ENCODE measurements at regions not wholly inside any gene's neighbourhood (a gene's known extent, or its start where the extent isn't known, plus 50 kb on each side); places are given as distances from the start of the nearest gene placed in this dataset.

DNA sequence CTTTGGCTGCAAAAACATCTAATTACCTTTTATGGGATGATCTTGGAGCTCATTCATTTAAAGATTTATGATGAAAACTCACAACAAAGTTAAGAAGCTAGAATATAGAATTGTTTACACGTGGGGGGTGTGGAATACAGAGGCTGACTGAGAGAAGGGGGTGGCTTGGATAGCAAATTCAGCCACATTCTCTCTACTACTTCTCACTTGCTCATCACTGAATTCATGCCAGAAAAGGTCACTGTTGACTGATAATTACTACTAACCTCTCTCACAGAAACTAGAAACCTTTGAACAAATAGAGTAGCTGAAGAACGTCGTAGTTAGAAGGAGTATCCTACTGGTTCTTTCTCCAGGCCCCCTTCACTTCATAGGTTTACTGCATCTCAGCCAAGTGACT, 808.2 kb downstream of the BRINP1 start (continued):
- TF ChIP-seq, protein P1, sequence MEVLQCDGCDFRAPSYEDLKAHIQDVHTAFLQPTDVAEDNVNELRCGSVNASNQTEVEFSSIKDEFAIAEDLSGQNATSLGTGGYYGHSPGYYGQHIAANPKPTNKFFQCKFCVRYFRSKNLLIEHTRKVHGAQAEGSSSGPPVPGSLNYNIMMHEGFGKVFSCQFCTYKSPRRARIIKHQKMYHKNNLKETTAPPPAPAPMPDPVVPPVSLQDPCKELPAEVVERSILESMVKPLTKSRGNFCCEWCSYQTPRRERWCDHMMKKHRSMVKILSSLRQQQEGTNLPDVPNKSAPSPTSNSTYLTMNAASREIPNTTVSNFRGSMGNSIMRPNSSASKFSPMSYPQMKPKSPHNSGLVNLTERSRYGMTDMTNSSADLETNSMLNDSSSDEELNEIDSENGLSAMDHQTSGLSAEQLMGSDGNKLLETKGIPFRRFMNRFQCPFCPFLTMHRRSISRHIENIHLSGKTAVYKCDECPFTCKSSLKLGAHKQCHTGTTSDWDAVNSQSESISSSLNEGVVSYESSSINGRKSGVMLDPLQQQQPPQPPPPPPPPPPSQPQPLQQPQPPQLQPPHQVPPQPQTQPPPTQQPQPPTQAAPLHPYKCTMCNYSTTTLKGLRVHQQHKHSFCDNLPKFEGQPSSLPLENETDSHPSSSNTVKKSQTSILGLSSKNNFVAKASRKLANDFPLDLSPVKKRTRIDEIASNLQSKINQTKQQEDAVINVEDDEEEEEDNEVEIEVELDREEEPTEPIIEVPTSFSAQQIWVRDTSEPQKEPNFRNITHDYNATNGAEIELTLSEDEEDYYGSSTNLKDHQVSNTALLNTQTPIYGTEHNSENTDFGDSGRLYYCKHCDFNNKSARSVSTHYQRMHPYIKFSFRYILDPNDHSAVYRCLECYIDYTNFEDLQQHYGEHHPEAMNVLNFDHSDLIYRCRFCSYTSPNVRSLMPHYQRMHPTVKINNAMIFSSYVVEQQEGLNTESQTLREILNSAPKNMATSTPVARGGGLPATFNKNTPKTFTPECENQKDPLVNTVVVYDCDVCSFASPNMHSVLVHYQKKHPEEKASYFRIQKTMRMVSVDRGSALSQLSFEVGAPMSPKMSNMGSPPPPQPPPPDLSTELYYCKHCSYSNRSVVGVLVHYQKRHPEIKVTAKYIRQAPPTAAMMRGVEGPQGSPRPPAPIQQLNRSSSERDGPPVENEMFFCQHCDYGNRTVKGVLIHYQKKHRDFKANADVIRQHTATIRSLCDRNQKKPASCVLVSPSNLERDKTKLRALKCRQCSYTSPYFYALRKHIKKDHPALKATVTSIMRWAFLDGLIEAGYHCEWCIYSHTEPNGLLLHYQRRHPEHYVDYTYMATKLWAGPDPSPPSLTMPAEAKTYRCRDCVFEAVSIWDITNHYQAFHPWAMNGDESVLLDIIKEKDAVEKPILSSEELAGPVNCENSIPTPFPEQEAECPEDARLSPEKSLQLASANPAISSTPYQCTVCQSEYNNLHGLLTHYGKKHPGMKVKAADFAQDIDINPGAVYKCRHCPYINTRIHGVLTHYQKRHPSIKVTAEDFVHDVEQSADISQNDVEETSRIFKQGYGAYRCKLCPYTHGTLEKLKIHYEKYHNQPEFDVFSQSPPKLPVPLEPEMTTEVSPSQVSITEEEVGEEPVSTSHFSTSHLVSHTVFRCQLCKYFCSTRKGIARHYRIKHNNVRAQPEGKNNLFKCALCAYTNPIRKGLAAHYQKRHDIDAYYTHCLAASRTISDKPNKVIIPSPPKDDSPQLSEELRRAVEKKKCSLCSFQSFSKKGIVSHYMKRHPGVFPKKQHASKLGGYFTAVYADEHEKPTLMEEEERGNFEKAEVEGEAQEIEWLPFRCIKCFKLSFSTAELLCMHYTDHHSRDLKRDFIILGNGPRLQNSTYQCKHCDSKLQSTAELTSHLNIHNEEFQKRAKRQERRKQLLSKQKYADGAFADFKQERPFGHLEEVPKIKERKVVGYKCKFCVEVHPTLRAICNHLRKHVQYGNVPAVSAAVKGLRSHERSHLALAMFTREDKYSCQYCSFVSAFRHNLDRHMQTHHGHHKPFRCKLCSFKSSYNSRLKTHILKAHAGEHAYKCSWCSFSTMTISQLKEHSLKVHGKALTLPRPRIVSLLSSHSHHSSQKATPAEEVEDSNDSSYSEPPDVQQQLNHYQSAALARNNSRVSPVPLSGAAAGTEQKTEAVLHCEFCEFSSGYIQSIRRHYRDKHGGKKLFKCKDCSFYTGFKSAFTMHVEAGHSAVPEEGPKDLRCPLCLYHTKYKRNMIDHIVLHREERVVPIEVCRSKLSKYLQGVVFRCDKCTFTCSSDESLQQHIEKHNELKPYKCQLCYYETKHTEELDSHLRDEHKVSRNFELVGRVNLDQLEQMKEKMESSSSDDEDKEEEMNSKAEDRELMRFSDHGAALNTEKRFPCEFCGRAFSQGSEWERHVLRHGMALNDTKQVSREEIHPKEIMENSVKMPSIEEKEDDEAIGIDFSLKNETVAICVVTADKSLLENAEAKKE (CRISPR knock-in tag; IDR thresholded peaks at IDR 0.05), result no peak
- TF ChIP-seq JUNB (IDR thresholded peaks at IDR 0.05; ENCODE audit: unreplicated experiment) (no peak), EZH2phosphoT487 (IDR thresholded peaks at IDR 0.05; ENCODE audit: unreplicated experiment) (no peak)

DNA sequence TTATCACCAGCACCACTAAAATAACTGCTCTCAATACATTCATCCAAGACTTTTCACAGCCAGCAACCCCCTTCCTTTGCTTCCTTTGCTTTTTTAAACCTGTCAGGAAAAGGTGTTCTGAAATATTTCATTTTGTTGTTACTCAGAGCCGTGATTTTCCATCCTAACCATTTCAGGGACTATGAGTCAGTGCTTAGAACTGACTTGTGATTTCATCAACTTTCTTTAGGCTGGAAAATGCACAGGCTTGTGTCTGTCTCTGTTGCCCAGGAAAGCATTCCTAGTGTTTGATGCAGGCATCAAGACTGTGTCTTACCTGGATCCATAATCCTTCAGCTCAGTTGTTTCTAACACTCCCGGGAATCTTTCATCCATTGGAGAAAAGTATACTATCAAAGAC, 805.6 kb downstream of the BRINP1 start:
- no peaks in the 10 kb centered on the region for H3K9me3 Mint-ChIP-seq
- H3K4me3 ChIP-seq, result no peak overlapping the region
- no peak overlapping the region for H3K4me3 Mint-ChIP-seq
- no peaks in the 10 kb centered on the region for H3K9me2 ChIP-seq (ENCODE audit: insufficient read depth)
- H3K79me2 ChIP-seq (replicated peaks; ENCODE audit: insufficient read depth), result no peaks in the 10 kb centered on the region
- ATAC-seq (no peak), DNase-seq (ENCODE audit: low spot score) (no peak)
- no peaks in the 10 kb centered on the region for H3K27me3 ChIP-seq (ENCODE audit: insufficient read depth)
- H3K27ac ChIP-seq (ENCODE audit: low read depth), result no peak overlapping the region
- H4K20me1 ChIP-seq (replicated peaks; ENCODE audit: insufficient read depth), result no peaks in the 10 kb centered on the region
- peak overlapping the region; percentile 17 for H3K27ac Mint-ChIP-seq
- H3K27me3 Mint-ChIP-seq (ENCODE audit: insufficient read depth, low read depth, poor library complexity), result no peaks in the 10 kb centered on the region
- H3F3A ChIP-seq (replicated peaks; ENCODE audit: low read depth), result no peaks in the 10 kb centered on the region
- peaks cover 2% of the 10 kb centered on the region; the same call in 2 of the 3 replicates for H3K4me1 Mint-ChIP-seq
- H3K4me2 ChIP-seq, result no peak overlapping the region
- H3K36me3 Mint-ChIP-seq (ENCODE audit: low read depth), result no peaks in the 10 kb centered on the region
- no peaks in the 10 kb centered on the region for H3K4me1 ChIP-seq (ENCODE audit: insufficient read depth)
- H2AFZ ChIP-seq, result peak overlapping the region; percentile 77
- H3K36me3 ChIP-seq (ENCODE audit: insufficient read depth), result no peaks in the 10 kb centered on the region
- no peak for TF ChIP-seq EZH2phosphoT487 (IDR thresholded peaks at IDR 0.05; ENCODE audit: unreplicated experiment)
- TF ChIP-seq POLR2AphosphoS5 (IDR thresholded peaks at IDR 0.05; ENCODE audit: low read depth), result no peak
- no peak for TF ChIP-seq ZNF331 (CRISPR knock-in tag; IDR thresholded peaks at IDR 0.05; ENCODE audit: low read depth)
- no peak for TF ChIP-seq JUNB (IDR thresholded peaks at IDR 0.05; ENCODE audit: unreplicated experiment)
- TF ChIP-seq, protein P1 (CRISPR knock-in tag; IDR thresholded peaks at IDR 0.05), result no peak
- TF ChIP-seq, protein P2, sequence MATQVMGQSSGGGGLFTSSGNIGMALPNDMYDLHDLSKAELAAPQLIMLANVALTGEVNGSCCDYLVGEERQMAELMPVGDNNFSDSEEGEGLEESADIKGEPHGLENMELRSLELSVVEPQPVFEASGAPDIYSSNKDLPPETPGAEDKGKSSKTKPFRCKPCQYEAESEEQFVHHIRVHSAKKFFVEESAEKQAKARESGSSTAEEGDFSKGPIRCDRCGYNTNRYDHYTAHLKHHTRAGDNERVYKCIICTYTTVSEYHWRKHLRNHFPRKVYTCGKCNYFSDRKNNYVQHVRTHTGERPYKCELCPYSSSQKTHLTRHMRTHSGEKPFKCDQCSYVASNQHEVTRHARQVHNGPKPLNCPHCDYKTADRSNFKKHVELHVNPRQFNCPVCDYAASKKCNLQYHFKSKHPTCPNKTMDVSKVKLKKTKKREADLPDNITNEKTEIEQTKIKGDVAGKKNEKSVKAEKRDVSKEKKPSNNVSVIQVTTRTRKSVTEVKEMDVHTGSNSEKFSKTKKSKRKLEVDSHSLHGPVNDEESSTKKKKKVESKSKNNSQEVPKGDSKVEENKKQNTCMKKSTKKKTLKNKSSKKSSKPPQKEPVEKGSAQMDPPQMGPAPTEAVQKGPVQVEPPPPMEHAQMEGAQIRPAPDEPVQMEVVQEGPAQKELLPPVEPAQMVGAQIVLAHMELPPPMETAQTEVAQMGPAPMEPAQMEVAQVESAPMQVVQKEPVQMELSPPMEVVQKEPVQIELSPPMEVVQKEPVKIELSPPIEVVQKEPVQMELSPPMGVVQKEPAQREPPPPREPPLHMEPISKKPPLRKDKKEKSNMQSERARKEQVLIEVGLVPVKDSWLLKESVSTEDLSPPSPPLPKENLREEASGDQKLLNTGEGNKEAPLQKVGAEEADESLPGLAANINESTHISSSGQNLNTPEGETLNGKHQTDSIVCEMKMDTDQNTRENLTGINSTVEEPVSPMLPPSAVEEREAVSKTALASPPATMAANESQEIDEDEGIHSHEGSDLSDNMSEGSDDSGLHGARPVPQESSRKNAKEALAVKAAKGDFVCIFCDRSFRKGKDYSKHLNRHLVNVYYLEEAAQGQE (IDR thresholded peaks at IDR 0.05; ENCODE audit: unreplicated experiment), result no peak

Measured in GM23338 (cell line).